ENCODE measurements at regions not wholly inside any gene's neighbourhood (a gene's known extent, or its start where the extent isn't known, plus 50 kb on each side); places are given as distances from the start of the nearest gene placed in this dataset.

DNA sequence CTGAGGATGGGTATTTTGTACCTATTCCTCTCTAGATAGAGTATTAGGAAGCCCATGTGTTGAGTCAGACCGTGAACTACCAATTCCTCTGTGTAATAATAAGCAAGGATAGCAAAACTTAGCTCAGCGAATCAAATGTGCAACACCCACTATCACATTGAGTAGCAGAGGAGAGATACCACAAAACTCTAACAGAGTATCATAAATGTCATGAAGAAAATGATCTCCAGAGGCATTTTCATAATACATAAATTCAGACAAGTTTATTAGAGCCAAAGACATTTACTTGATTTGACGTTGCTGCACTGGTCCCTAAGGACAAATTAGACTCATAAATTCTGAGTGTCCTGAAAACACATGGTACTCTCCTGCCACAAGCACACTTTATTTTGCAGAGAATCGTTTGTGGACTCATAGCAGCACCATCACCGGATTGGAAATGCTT is 245.2 kb downstream of the HAO1 start:
- no peak for TF ChIP-seq EZH2 (IDR thresholded peaks at IDR 0.05; ENCODE audit: low read length)
- TF ChIP-seq, protein P1, sequence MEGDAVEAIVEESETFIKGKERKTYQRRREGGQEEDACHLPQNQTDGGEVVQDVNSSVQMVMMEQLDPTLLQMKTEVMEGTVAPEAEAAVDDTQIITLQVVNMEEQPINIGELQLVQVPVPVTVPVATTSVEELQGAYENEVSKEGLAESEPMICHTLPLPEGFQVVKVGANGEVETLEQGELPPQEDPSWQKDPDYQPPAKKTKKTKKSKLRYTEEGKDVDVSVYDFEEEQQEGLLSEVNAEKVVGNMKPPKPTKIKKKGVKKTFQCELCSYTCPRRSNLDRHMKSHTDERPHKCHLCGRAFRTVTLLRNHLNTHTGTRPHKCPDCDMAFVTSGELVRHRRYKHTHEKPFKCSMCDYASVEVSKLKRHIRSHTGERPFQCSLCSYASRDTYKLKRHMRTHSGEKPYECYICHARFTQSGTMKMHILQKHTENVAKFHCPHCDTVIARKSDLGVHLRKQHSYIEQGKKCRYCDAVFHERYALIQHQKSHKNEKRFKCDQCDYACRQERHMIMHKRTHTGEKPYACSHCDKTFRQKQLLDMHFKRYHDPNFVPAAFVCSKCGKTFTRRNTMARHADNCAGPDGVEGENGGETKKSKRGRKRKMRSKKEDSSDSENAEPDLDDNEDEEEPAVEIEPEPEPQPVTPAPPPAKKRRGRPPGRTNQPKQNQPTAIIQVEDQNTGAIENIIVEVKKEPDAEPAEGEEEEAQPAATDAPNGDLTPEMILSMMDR (optimal IDR thresholded peaks at IDR 0.05 in 1 of 3, IDR thresholded peaks at IDR 0.05 in 1 of 3, conservative IDR thresholded peaks at IDR 0.05 in 1 of 3; ENCODE audit: extremely low read depth in 1 of 3, insufficient read depth in 2 of 3, low read length in 3 of 3), result no peak

Data from keratinocyte (primary cell).